ENCODE measurements at regions not wholly inside any gene's neighbourhood (a gene's known extent, or its start where the extent isn't known, plus 50 kb on each side); places are given as distances from the start of the nearest gene placed in this dataset.
A peak's percentile ranks its signal among the peaks of the same experiment; 100 is the strongest.
"Not testable (repeated sequence)": the region's sequence is repeated elsewhere in the genome, so short reads cannot be mapped to it uniquely, and the experiment has no call there.

DNA sequence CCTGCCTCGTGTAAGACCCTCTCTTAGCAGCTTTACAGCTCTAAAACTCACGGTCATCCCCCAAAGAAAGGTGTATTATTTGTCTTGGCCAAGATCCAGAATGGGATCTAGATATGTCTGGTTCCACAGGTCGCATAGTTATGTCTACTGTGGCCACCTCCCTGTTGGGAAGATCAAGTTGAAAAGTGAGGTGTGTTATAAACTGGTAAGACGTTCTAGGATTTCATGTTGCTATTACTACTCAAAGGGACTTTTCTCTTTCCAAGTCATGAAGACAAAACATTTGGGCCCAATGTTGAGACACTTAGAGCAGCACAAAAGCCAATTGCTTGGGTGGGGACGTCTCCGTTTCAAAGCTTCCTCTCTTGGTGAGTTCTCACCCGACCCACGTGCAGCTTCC, 766.0 kb downstream of the RNF144A start:
- Histone ChIP-seq H3K9ac (no peak overlapping the region), H3K9me3 (replicated peaks in 1 of 11) (no peaks in the 10 kb centered on the region), H3K4me2 (peak overlapping the region in 6 of 11 experiments; percentile 13 to 68 (median 38); a peak in 10 of 22 replicates), H3K4me1 (peaks cover 0 to 9% (median 6%) of the 10 kb centered on the region in 10 experiments; a peak in 12 of 20 replicates), H4K20me1 (no peaks in the 10 kb centered on the region), H3K36me3 (no peaks in the 10 kb centered on the region), H3K27ac (no peak overlapping the region), H3K27me3 (no peaks in the 10 kb centered on the region), H3K4me3 (no peak overlapping the region)
- no peak for TF ChIP-seq Cebpa-rat (IDR thresholded peaks at IDR 0.05)

DNA sequence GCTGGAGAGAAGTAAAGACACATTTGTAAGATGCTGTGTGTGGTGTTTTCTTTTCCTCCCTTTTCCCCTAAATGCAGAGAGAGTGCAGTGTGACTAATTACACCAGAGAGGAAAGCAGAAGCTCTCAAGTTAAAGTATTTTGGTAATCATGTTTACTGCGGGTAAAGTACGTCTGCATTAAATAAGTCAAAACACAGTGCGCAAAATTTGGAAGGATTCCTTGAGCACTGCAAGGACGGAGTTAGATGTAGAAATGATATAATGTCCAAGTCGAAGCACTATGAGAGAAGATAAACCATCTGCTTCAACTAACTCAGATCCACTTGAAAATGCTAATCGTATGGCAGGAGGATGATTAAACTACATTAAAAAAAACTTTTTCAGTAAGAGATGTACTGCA, 766.5 kb downstream of the RNF144A start:
- H3K9me3 ChIP-seq (replicated peaks in 1 of 11), result no peaks in the 10 kb centered on the region
- no peak for TF ChIP-seq Cebpa-rat (IDR thresholded peaks at IDR 0.05)
- H3K4me1 ChIP-seq, result peaks cover 0 to 9% (median 6%) of the 10 kb centered on the region in 10 experiments; a peak in 12 of 20 replicates
- H3K9ac ChIP-seq, result no peak overlapping the region
- H3K27ac ChIP-seq, result no peak overlapping the region
- H4K20me1 ChIP-seq, result no peaks in the 10 kb centered on the region
- no peaks in the 10 kb centered on the region for H3K36me3 ChIP-seq
- H3K4me3 ChIP-seq, result no peak overlapping the region
- H3K27me3 ChIP-seq, result no peaks in the 10 kb centered on the region
- no peak overlapping the region for H3K4me2 ChIP-seq

DNA sequence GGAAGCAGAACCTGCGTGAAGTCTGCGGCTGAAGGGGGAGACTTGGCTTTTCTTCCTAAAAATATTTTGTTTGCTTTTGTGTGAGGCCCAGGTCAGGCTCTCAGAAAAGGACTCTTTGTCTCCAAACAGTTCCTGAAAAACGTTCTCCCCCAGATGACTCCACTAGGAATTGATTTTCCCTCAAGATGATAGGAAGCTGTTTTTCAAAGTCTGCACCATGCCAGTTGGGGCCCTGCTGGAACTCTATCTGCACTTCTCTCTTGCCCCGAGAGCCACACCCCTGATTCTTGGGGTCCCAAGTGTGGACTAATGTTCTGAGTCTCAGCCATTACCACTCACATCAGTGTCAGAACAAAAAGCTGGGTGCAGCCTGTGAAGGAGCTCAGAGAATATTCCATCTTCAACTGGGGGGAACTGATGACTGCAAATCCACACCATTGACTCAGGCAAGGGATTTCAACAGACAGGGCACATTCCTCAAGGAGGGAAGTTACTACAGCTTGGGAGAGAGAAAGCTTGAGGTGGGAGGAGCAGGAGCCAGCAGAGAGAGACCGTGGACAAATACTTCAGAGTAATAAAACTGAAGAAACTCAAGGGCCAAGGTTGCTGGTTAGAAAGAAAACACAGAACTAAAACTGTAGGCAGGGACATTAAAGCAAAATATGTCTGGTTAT, 768.3 kb downstream of the RNF144A start:
- no peak overlapping the region for H3K4me3 ChIP-seq
- TF ChIP-seq Cebpa-rat (IDR thresholded peaks at IDR 0.05), result no peak
- no peaks in the 10 kb centered on the region for H3K9me3 ChIP-seq (replicated peaks in 1 of 11)
- no peaks in the 10 kb centered on the region for H3K27me3 ChIP-seq
- no peak overlapping the region for H3K27ac ChIP-seq
- H3K9ac ChIP-seq, result no peak overlapping the region
- H4K20me1 ChIP-seq, result no peaks in the 10 kb centered on the region
- no peaks in the 10 kb centered on the region for H3K36me3 ChIP-seq
- no peak overlapping the region for H3K4me2 ChIP-seq
- H3K4me1 ChIP-seq, result peaks cover 0 to 9% (median 6%) of the 10 kb centered on the region in 10 experiments; a peak in 12 of 20 replicates

DNA sequence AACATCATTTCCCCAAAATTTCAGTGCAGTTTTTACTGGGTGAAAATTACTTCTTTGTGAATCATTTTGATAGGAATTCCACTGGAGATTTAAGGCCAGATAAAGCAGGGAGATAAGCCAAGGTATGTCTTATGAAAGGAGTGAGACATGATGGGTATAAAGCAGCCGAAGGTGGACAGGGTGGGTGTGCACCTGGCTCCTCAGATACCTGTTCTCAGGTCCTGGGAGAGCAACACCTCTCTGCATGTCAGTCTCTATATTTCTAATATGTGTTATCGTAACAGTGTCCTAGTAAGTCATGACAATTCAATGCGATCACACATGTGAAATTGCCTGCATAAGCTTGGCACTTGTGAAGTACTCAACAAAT, 768.8 kb downstream of the RNF144A start:
- H4K20me1 ChIP-seq, result no peaks in the 10 kb centered on the region
- H3K27ac ChIP-seq, result no peak overlapping the region
- H3K36me3 ChIP-seq, result no peaks in the 10 kb centered on the region
- no peak overlapping the region for H3K4me2 ChIP-seq
- no peaks in the 10 kb centered on the region for H3K9me3 ChIP-seq (replicated peaks in 1 of 11)
- H3K9ac ChIP-seq, result no peak overlapping the region
- no peaks in the 10 kb centered on the region for H3K27me3 ChIP-seq
- H3K4me3 ChIP-seq, result no peak overlapping the region
- peaks cover 0 to 9% (median 6%) of the 10 kb centered on the region in 10 experiments; a peak in 12 of 20 replicates for H3K4me1 ChIP-seq
- no peak for TF ChIP-seq Cebpa-rat (IDR thresholded peaks at IDR 0.05)

DNA sequence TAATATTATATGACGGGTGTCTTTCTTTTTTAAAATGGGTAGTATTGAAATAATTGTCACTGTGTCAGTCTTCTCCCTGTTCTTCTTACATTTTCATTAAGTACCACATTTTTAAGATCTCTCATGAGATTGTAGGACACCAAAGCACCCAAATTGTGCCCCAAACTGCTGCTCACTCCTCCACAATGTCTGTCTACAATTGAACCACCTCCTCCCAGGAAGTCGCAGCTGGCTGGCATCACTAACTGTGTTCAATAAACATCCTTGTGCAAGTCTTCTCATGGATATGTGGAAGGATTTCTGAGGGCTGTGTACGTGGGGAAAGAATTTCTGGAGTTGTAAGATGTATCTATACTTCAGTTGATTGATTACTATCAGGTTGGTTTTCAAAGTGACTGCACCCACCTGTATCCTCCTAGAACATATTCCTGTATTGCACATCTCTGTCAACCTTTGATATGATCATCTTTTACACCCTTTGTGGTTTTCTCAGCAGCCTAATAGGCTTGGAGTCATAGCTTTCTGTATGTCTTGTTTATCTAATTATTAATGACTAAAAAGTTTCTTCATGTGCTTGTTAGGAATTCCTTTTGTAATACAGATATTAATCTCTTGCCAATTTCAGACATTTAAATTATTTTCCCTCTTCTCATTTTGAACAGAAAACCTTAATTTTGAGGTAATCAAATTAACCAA, 774.9 kb downstream of the RNF144A start:
- Histone ChIP-seq H4K20me1 (no peaks in the 10 kb centered on the region), H3K27ac (peak overlapping the region in 6 of 11 experiments; percentile 2 to 67 (median 50); a peak in 10 of 22 replicates), H3K4me3 (no peak overlapping the region), H3K4me2 (peak overlapping the region; percentile 15 to 73 (median 54); a peak in 19 of 22 replicates), H3K4me1 (peaks cover 10 to 30% (median 19%) of the 10 kb centered on the region in 10 experiments), H3K9me3 (replicated peaks in 1 of 11) (no peaks in the 10 kb centered on the region), H3K27me3 (no peaks in the 10 kb centered on the region), H3K36me3 (no peaks in the 10 kb centered on the region), H3K9ac (no peak overlapping the region; a peak in 1 of 22 replicates)
- TF ChIP-seq Cebpa-rat (IDR thresholded peaks at IDR 0.05), result no peak

DNA sequence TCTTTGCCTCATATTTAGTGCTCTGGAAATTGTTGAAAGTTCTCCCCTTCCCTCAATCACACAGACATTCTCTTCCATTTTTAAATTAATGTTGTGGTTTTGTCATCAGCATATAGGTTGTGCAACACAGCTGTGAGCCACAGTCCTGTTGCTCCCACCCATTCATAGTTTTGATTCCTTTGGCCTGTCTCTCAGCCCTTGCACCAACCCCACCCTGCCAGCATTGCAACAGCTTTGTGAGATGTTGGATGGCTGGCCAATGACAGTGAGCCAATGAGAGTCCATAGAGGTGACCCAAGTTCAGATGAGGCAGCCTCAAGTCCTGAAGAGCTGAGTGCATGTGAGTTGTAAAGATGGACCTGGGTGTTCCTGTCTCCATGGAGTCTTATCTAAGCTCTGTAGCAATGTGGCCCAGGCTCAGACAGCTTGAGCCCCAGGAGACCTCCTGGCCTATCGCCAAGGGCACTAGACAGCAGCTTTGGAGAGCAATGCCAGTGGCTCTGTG, 775.5 kb downstream of the RNF144A start:
- Histone ChIP-seq H3K27ac (peak overlapping the region in 8 of 11 experiments; percentile 21 to 67 (median 49); a peak in 14 of 22 replicates), H3K4me2 (peak overlapping the region in 10 of 11 experiments; percentile 25 to 73 (median 54); a peak in 20 of 22 replicates), H3K9ac (peak overlapping the region in 1 of 11 experiments; percentile 24; a peak in 1 of 22 replicates), H3K9me3 (replicated peaks in 1 of 11) (no peaks in the 10 kb centered on the region), H4K20me1 (no peaks in the 10 kb centered on the region), H3K4me1 (peaks cover 10 to 30% (median 19%) of the 10 kb centered on the region in 10 experiments), H3K27me3 (no peaks in the 10 kb centered on the region), H3K36me3 (no peaks in the 10 kb centered on the region), H3K4me3 (no peak overlapping the region)
- TF ChIP-seq Cebpa-rat (IDR thresholded peaks at IDR 0.05), result peak in 6 of 11 experiments; percentile 53 to 76 (median 66); a peak in 9 of 22 replicates

DNA sequence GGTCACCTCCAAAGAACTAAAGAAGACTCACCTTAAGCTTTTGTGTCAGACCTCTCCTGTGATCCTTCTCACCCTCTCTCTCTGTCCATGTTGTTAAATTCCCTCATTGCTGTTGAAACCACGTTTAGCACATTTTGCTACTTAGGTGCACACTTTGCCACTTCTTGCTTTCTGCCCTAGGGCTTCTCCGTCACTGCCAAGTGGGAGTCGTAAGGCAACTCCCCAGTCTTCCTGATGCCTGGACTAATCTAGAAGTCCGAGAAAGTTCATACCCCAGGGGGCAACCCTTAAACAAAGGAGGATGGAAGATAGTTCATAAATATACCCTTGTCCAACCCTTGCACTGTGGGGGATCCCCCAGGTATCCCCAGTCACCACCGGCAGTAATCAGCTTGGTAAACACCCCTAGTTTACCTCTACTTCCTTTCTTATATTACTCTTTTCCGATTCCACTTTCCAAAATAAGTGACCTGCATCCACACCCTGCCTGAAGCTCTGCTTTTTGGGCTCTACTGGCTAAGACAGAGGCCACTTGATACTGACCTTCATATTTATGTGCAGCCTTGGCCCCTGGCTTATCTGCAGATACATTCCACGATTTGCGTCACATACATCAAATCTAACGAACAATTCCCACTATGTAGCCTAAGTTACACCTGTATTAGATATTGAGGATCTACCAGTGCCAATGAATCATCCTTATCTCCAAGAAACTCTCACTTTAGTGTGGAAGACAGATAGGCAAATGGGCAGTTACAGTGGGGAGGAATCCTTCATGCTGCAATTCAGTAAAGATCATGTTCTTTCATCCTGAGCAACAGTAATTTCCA, 776.2 kb downstream of the RNF144A start:
- Histone ChIP-seq H3K36me3 (no peaks in the 10 kb centered on the region), H3K9ac (peak overlapping the region in 1 of 11 experiments; percentile 24; a peak in 1 of 22 replicates), H3K27ac (peak overlapping the region in 8 of 11 experiments; percentile 21 to 67 (median 49); a peak in 14 of 22 replicates), H3K4me3 (no peak overlapping the region), H3K4me1 (peaks cover 10 to 30% (median 19%) of the 10 kb centered on the region in 10 experiments), H3K27me3 (no peaks in the 10 kb centered on the region), H4K20me1 (no peaks in the 10 kb centered on the region), H3K9me3 (replicated peaks in 1 of 11) (no peaks in the 10 kb centered on the region), H3K4me2 (peak overlapping the region in 10 of 11 experiments; percentile 25 to 73 (median 54); a peak in 18 of 22 replicates)
- no peak for TF ChIP-seq Cebpa-rat (IDR thresholded peaks at IDR 0.05)

DNA sequence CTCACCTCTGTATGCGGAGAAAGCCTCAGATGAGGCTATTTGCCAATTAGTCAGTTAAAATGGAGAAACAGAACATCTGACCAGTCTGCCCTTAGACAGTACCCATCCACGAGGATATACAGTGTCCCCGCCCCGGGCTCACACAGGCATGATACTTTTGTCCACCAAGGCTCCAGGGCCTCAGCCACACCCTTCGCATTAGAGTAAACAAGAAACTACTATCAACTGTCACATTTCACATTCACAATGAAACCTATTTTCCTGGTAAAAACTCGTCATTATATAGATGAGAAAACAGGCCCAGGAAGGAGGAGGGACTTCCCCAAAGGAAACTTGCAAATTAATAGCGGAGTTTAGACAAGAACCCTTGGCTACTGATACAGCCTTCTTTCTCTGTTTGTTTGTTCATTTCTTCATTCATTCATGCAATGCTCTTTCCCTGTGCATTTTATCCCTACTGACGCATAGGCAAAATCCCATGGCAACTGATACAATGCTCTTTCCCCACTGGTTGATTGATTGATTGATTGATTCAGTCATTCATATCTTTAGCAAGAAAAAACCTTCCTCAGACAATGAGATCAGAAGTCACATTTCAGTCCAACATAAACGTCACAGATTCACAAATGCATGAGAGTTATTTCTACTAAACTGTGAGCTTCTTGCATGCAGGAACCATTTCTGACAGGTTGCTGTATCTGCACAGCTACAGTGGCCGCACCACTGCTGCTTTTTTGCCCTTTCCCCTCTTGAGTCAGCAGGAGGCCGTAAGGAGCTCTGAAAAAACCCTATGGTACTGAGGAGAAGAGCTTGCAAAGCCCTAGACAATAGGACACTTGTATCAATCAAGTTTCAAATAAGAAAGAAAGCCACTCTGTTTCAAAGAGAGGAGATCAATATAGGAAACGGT, 777.1 kb downstream of the RNF144A start:
- H3K9ac ChIP-seq, result no peak overlapping the region
- no peak overlapping the region for H3K4me3 ChIP-seq
- H3K4me1 ChIP-seq, result peaks cover 10 to 30% (median 19%) of the 10 kb centered on the region in 10 experiments
- no peaks in the 10 kb centered on the region for H3K27me3 ChIP-seq
- H4K20me1 ChIP-seq, result no peaks in the 10 kb centered on the region
- no peaks in the 10 kb centered on the region for H3K36me3 ChIP-seq
- TF ChIP-seq Cebpa-rat (IDR thresholded peaks at IDR 0.05), result no peak
- H3K4me2 ChIP-seq, result peak overlapping the region in 2 of 11 experiments; percentile 20 to 60; a peak in 2 of 22 replicates
- H3K27ac ChIP-seq, result peak overlapping the region in 2 of 11 experiments; percentile 30 to 67; a peak in 1 of 22 replicates
- no peaks in the 10 kb centered on the region for H3K9me3 ChIP-seq (replicated peaks in 1 of 11)

DNA sequence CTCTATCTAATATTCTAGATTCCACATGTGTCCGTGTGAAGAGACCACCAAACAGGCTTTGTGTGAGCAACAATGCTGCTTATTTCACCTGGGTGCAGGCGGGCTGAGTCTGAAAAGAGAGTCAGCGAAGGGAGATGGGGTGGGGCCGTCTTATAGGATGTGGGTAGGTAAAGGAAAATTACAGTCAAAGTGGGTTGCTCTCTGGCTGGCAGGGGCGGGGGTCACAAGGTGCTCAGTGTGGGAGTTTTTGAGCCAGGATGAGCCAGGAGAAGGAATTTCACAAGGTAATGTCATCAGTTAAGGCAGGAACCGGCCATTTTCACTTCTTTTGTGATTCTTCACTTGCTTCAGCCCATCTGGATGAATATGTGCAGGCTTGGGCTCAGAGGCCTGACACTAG, 779.3 kb downstream of the RNF144A start:
- H3K4me3 ChIP-seq; H3K27ac ChIP-seq; H3K36me3 ChIP-seq; H3K9me3 ChIP-seq (replicated peaks in 1 of 11); H3K4me2 ChIP-seq; H3K27me3 ChIP-seq; H3K9ac ChIP-seq; H4K20me1 ChIP-seq: not testable (repeated sequence)
- peaks cover 10 to 30% (median 19%) of the 10 kb centered on the region in 10 experiments for H3K4me1 ChIP-seq

Data from BLaER1 treated with 17β-estradiol and CSF1 and Interleukin-3, amounts not matched to agents 10 nM and 100 nM (cell line).